Transverse colon (tissue), 4 donors: ENCODE measurements at regions not wholly inside any gene's neighbourhood (a gene's known extent, or its start where the extent isn't known, plus 50 kb on each side); places are given as distances from the start of the nearest gene placed in this dataset.

Experiments
- DNase-seq: peaks from one replicate; pipeline ENCODE4 v3.0.0-alpha.2; 2019
- H3K27ac ChIP-seq, 4 donors: fragments of 200-600 bp; sonication (generic); 2 replicates each; pipeline ENCODE4 v1.5.1; 2016 to 2018; ENCODE audit warnings: inconsistent platforms in 4 of 4
- H3K27me3 ChIP-seq: fragments of 200-600 bp; sonication (generic); 2 replicates; pipeline ENCODE4 v1.5.1; 2017; ENCODE audit warnings: inconsistent platforms
- H3K36me3 ChIP-seq, 4 donors: fragments of 200-600 bp; sonication (generic); 2 replicates each; pipeline ENCODE4 v1.5.1; 2017 to 2019; ENCODE audit warnings: inconsistent platforms in 4 of 4
- H3K4me1 ChIP-seq, 4 donors: fragments of 200-600 bp; sonication (generic); 2 replicates each; pipeline ENCODE4 v1.5.1; 2017 to 2020; ENCODE audit warnings: inconsistent platforms in 4 of 4
- H3K4me3 ChIP-seq, 4 donors: fragments of 200-600 bp; sonication (generic); 1 replicate in 1 of 4; 2 replicates in 3 of 4; pipeline versions ENCODE4 v1.5.1 to v1.6.1; 2017 to 2019; ENCODE audit warnings: inconsistent platforms in 4 of 4
- H3K9me3 ChIP-seq, 2 donors: fragments of 200-600 bp; sonication (generic); 2 replicates each; pipeline ENCODE4 v1.5.1; 2017 to 2019; ENCODE audit warnings: inconsistent platforms in 2 of 2
- EP300 ChIP-seq: sonication (generic); formaldehyde crosslinking; IDR thresholded peaks from one replicate; pipeline ENCODE4 v1.6.1; 2017; ENCODE audit warnings: antibody characterized with exemption, low read depth
- POLR2A ChIP-seq: fragments of 450-650 bp; IDR thresholded peaks from one replicate; pipeline ENCODE4 v1.6.1; 2016; ENCODE audit warnings: antibody characterized with exemption, mild to moderate bottlenecking, moderate library complexity
- POLR2AphosphoS5 ChIP-seq, 3 donors: sonication (generic); formaldehyde crosslinking; IDR thresholded peaks; one replicate each; pipeline ENCODE4 v1.6.1; 2016; ENCODE audit warnings: antibody characterized with exemption in 3 of 3
- WGBS, 2 donors: methylation state at CpG; one replicate each; pipeline ENCODE4 v1.1.5; 2018; ENCODE audit warnings: low coverage in 1 of 2; 5-methylcytosine and 5-hydroxymethylcytosine counted together
- in situ Hi-C, 4 donors: fragments of 200-750 bp; cut with MboI; loops; one replicate each; pipeline versions ENCODE4 v1.15.0 to v1.15.1; 2017; ENCODE audit warnings: low sequenced_read_pairs in 3 of 4, low pct_ligation_motif_present in 1 of 4, low pct_unique_long_range_greater_than_20kb in 1 of 4
- intact Hi-C: fragments of 100-400 bp; cut with DNase I; formaldehyde crosslinking; loops from one replicate; pipeline ENCODE4 v1.15.1; 2023; ENCODE audit warnings: low total_unique reads
- TF ChIP-seq, protein P1 (sequence below), 5 experiments: fragments of 200-600 bp in 3 of 5; fragments of 450-650 bp in 2 of 5; sonication (generic) in 3 of 5; IDR thresholded peaks; 1 replicate in 2 of 5; 2 replicates in 3 of 5; pipeline ENCODE4 v1.5.1; 2016 to 2017; ENCODE audit warnings: antibody characterized with exemption in 5 of 5, inconsistent platforms in 3 of 5, mild to moderate bottlenecking in 2 of 5, moderate library complexity in 1 of 5

DNA sequence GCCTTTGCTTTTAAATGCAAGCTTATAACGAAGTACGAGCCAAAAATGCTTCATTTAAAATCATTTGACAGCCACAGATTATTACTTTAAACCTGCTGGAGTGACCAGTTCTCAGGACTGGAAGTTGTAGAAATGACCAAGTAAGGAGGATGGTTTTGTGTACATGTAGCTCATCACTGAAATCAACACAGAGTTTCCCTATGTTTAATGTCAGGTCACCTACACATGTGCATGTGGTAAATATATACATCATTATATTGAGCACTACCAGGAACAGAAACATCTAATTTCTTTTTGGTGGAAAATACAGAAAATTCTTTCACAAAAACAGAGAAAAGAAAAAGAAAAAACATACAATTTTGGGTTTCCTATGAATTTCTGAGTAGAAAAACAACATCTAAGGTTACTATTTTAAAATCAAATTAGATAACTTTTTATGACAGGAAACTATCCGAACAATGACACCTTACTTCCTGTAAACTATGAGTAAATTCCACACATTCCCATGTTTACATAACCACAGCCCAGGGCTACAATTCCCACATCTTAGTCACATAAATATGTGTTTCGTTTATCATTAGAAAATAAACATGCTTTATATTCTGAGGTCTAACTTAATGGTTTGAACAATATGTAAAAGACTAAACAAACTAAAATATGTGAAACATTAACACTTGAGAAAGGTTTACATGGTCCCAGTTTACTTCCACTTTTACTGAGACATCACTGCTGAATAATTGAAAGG, 73.6 kb downstream of the ZNF281 start:
- Histone ChIP-seq H3K9me3 (no peaks in the 10 kb centered on the region), H3K27me3 (no peaks in the 10 kb centered on the region), H3K36me3 (no peaks in the 10 kb centered on the region), H3K4me3 (no peak overlapping the region), H3K27ac (no peak overlapping the region), H3K4me1 (no peaks in the 10 kb centered on the region)
- TF ChIP-seq POLR2A (no peak), EP300 (no peak), POLR2AphosphoS5 (IDR thresholded peaks at IDR 0.05) (no peak)
- TF ChIP-seq, protein P1, sequence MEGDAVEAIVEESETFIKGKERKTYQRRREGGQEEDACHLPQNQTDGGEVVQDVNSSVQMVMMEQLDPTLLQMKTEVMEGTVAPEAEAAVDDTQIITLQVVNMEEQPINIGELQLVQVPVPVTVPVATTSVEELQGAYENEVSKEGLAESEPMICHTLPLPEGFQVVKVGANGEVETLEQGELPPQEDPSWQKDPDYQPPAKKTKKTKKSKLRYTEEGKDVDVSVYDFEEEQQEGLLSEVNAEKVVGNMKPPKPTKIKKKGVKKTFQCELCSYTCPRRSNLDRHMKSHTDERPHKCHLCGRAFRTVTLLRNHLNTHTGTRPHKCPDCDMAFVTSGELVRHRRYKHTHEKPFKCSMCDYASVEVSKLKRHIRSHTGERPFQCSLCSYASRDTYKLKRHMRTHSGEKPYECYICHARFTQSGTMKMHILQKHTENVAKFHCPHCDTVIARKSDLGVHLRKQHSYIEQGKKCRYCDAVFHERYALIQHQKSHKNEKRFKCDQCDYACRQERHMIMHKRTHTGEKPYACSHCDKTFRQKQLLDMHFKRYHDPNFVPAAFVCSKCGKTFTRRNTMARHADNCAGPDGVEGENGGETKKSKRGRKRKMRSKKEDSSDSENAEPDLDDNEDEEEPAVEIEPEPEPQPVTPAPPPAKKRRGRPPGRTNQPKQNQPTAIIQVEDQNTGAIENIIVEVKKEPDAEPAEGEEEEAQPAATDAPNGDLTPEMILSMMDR (IDR thresholded peaks at IDR 0.05): no peak
- 48 to 62% methylated on average over 4 of the region's 4 CpGs for WGBS, 2 donors
- intact Hi-C loops (no loop called here), in situ Hi-C loops (no loop called here)
- DNase-seq: no peak

DNA sequence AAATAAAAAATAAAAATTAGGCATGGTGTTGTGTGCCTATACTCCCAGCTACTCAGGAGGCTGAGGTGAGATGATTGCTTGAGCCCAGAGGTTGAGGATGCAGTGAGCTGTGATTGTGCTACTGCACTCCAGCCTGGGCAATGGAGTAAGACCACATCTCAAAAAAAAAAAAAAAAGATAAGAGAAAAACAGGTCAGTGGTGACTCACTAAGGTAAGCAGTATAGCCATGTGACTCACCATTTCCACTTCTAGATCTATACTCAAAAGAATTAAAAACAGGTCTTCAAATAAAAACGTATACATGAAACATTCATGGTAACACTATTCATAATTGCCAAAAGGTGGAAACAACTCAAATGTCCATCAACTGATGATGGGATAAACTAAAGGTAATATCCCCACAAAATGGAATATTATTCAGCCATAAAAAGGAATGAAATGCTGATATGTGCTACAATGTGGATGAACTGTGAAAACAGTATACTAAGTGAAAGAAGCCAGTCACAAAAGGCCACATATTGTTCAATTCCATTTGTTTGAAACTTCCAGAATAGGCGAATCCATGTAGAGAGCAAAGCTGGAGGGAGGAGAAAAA, 75.1 kb downstream of the ZNF281 start:
- TF ChIP-seq, protein P1 (IDR thresholded peaks at IDR 0.05): no peak
- TF ChIP-seq EP300 (no peak), POLR2A (no peak), POLR2AphosphoS5 (IDR thresholded peaks at IDR 0.05) (no peak)
- no peaks in the 10 kb centered on the region for H3K4me1 ChIP-seq
- no peak overlapping the region for H3K27ac ChIP-seq
- H3K27me3 ChIP-seq: no peaks in the 10 kb centered on the region
- H3K36me3 ChIP-seq: no peaks in the 10 kb centered on the region
- in situ Hi-C loops: no loop called here
- WGBS, 2 donors: 80 to 87% methylated on average over 2 of the region's 2 CpGs
- intact Hi-C loops: no loop called here
- no peak overlapping the region for H3K4me3 ChIP-seq
- no peaks in the 10 kb centered on the region for H3K9me3 ChIP-seq
- no peak for DNase-seq

DNA sequence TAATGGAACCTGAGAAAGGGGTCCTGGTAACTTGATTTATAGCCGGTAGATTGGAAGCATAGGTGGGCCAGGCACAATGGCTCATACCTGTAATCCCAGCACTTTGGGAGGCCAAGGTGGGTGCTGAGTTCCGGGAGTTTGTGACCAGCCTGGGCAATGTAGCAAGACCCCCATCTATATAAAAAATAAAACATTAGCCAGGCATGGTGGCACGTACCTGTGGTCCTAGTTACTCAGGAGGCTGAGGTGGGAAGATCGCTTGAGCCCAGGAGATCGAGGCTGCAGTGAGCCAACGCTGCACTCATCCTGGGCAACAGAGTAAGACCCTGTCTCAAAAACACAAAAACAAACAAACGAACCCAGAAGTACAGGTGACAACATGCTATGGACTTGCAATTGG, 76.5 kb downstream of the ZNF281 start:
- Histone ChIP-seq H3K4me1 (no peaks in the 10 kb centered on the region), H3K4me3 (no peak overlapping the region), H3K36me3 (no peaks in the 10 kb centered on the region), H3K9me3 (no peaks in the 10 kb centered on the region), H3K27me3 (no peaks in the 10 kb centered on the region), H3K27ac (no peak overlapping the region)
- DNase-seq: no peak
- in situ Hi-C loops: no loop called here
- TF ChIP-seq EP300: no peak
- no peak for TF ChIP-seq POLR2A
- TF ChIP-seq POLR2AphosphoS5 (IDR thresholded peaks at IDR 0.05): no peak
- TF ChIP-seq, protein P1 (IDR thresholded peaks at IDR 0.05): no peak
- intact Hi-C loops: no loop called here
- WGBS, 2 donors: 90 to 94% methylated on average over 3 to 7 of the region's 7 CpGs

DNA sequence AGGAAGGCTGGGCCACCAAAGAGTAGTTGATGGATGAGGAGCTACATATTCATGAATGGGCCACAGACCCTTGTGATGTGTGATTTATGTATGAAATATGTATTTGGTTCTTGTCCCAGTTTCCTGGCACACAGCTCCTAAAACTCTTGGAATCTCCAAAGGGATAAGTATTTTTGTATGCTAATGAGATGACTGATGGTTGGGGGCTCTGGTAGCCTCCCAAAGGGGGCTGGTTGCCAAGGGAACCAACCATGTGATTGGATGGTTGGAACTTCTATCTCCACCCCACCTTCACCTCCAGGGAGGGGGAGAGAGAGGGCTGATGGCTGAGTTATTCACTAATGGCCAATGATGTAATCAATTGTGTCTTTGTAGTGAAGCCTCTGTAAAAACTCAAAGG, 77.1 kb downstream of the ZNF281 start:
- Histone ChIP-seq H3K27ac (no peak overlapping the region), H3K4me3 (no peak overlapping the region), H3K27me3 (no peaks in the 10 kb centered on the region), H3K9me3 (no peaks in the 10 kb centered on the region), H3K4me1 (no peaks in the 10 kb centered on the region), H3K36me3 (no peaks in the 10 kb centered on the region)
- in situ Hi-C loops (no loop called here), intact Hi-C loops (no loop called here)
- no peak for DNase-seq
- no peak for TF ChIP-seq POLR2AphosphoS5 (IDR thresholded peaks at IDR 0.05)
- TF ChIP-seq EP300: no peak
- no peak for TF ChIP-seq POLR2A
- TF ChIP-seq, protein P1 (IDR thresholded peaks at IDR 0.05): no peak
